Mesodermal cell (in vitro differentiated cells): ENCODE measurements at regions not wholly inside any gene's neighbourhood (a gene's known extent, or its start where the extent isn't known, plus 50 kb on each side); places are given as distances from the start of the nearest gene placed in this dataset.

ENCODE experiments used
- H3K27ac ChIP-seq: 2 replicates; pipeline ENCODE4 v1.7.0; 2013; ENCODE audit warnings: mild to moderate bottlenecking, low read depth, low read length, moderate library complexity; ENCODE audit not compliant: severe bottlenecking
- H3K36me3 ChIP-seq: 2 replicates; pipeline ENCODE4 v1.7.1; 2013; ENCODE audit warnings: mild to moderate bottlenecking, low read length, moderate library complexity; ENCODE audit not compliant: control insufficient read depth, insufficient read depth
- H3K4me1 ChIP-seq: one replicate; pipeline ENCODE4 v1.7.1; 2013; ENCODE audit warnings: mild to moderate bottlenecking, low read length; ENCODE audit not compliant: insufficient read depth, control insufficient read depth, poor library complexity, severe bottlenecking
- H3K4me3 ChIP-seq: 2 replicates; pipeline ENCODE4 v1.7.0; 2013; ENCODE audit warnings: low read length, control low read depth, mild to moderate bottlenecking; ENCODE audit not compliant: insufficient read depth, poor library complexity, severe bottlenecking; ENCODE audit errors: extremely low read depth
- H3K9me3 ChIP-seq: 2 replicates; pipeline ENCODE4 v1.7.1; 2013; ENCODE audit warnings: mild to moderate bottlenecking, low read length, moderate library complexity; ENCODE audit not compliant: control insufficient read depth
- WGBS, 2 experiments: methylation state at CpG; one replicate each; pipeline ENCODE4 v1.1.5; 2013; ENCODE audit warnings: missing lambda C conversion rate in 2 of 2; ENCODE audit not compliant: insufficient coverage in 2 of 2; 5-methylcytosine and 5-hydroxymethylcytosine counted together

DNA sequence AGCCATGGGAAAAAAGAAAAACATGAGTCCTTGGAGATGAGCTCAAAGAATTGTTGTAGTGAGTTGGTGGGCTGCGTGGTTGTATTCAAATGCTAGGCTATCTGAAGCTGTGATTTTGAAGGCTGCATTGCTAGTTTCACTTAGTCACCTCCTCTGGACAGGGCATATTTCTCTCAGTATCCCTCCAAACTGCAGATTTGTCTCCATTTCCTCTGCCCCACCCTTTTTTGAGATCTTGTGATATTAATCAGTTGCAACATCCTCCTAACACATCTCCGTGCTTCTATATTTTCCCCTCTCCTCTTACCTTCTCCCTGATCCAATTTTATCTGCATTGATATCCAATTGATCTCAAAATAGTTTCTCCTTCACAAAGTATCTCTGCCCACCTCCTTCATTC is 1048.0 kb upstream of the WWC1 start:
- Histone ChIP-seq H3K9me3 (no peaks in the 10 kb centered on the region), H3K4me3 (no peak overlapping the region), H3K27ac (no peak overlapping the region), H3K36me3 (no peaks in the 10 kb centered on the region), H3K4me1 (no peaks in the 10 kb centered on the region)
- 85 to 87% methylated on average over 1 to 2 of the region's 2 CpGs for WGBS, 2 experiments

GRCh38 chr5:167244583-167244982 is 1046.9 kb upstream of the WWC1 start:
- Histone ChIP-seq H3K4me3 (no peak overlapping the region), H3K9me3 (no peaks in the 10 kb centered on the region), H3K27ac (no peak overlapping the region), H3K36me3 (no peaks in the 10 kb centered on the region), H3K4me1 (no peaks in the 10 kb centered on the region)
- 57 to 78% methylated on average over 2 to 3 of the region's 4 CpGs for WGBS, 2 experiments

- Histone ChIP-seq H3K27ac (no peak overlapping the region), H3K4me1 (no peaks in the 10 kb centered on the region), H3K36me3 (no peaks in the 10 kb centered on the region), H3K9me3 (no peaks in the 10 kb centered on the region), H3K4me3 (no peak overlapping the region)
- no CpG with 5 or more reads among the region's 1 CpG for WGBS, 2 experiments
Observed at GRCh38 chr5:167245868-167246267, 1045.6 kb upstream of the WWC1 start.

DNA sequence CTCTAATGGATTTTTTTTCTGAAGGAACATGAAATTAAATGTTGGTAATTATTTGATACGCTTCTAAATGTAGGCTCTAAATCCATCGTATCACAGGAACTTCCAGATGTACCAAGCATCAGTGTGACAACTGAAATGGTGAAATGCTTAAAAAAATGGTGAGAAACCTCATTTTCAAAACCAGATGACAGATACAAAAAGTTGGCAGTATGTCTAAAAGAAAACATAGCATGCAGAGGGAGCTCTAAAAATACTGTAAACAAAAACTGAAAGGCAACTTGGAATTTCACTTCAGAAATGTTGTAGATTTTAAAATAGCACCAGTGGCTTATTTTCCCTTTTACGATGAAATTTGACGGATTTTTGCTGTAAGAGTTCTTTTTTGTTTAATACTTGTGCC is 1043.6 kb upstream of the WWC1 start:
- 80 to 100% methylated on average over 1 to 3 of the region's 4 CpGs for WGBS, 2 experiments
- H3K36me3 ChIP-seq: no peaks in the 10 kb centered on the region
- no peaks in the 10 kb centered on the region for H3K4me1 ChIP-seq
- H3K4me3 ChIP-seq: no peak overlapping the region
- no peaks in the 10 kb centered on the region for H3K9me3 ChIP-seq
- no peak overlapping the region for H3K27ac ChIP-seq

DNA sequence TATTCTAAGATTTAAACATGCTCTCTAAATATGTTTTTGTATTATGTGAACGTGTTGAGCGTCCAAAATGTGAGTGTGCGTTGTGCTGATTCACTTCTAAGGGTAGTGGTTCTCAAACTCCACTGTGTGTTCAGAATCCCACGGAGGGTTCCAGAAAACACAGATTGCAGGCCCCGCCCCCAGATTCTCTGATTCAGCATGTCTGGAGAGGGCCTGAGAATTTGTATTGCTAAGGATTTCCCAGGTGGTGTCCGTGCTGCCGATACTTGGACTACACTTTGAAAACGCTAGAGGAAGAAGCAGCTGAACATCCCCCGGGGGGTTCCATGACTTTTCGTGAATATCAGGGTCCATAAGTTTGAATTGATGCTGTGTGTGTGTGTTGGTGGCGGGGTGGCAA is 1043.2 kb upstream of the WWC1 start:
- no peaks in the 10 kb centered on the region for H3K4me1 ChIP-seq
- H3K9me3 ChIP-seq: no peaks in the 10 kb centered on the region
- WGBS, 2 experiments: 91 to 94% methylated on average over 7 to 10 of the region's 11 CpGs
- H3K36me3 ChIP-seq: no peaks in the 10 kb centered on the region
- no peak overlapping the region for H3K27ac ChIP-seq
- no peak overlapping the region for H3K4me3 ChIP-seq

GRCh38 chr5:167250996-167251395 is 1040.4 kb upstream of the WWC1 start:
- 84% methylated on average over 4 of the region's 4 CpGs; no CpG with 5 or more reads in 1 of the 2 experiments for WGBS, 2 experiments
- no peaks in the 10 kb centered on the region for H3K36me3 ChIP-seq
- no peaks in the 10 kb centered on the region for H3K9me3 ChIP-seq
- no peak overlapping the region for H3K27ac ChIP-seq
- no peaks in the 10 kb centered on the region for H3K4me1 ChIP-seq
- H3K4me3 ChIP-seq: no peak overlapping the region

DNA sequence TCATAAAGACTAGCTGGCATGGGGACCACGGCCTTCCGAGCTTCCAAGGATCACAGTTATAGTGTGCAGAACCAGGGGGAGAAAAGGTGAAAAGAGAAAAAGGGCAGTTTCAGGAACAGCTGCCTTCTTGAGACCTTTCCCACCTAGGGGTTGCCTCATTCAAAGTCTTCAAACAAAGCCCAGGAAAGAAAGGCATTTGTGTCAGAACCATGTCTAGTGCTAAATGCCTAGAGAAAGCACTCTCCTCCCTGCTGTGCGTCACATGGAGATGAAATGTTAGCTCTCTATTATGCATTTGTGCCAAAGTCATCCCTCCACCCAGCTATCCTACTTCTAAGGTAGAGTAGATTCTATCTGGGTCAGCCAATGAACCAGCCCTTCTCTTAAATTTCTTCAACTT is 1037.3 kb upstream of the WWC1 start:
- no peak overlapping the region for H3K27ac ChIP-seq
- no peaks in the 10 kb centered on the region for H3K9me3 ChIP-seq
- no peak overlapping the region for H3K4me3 ChIP-seq
- H3K4me1 ChIP-seq: no peaks in the 10 kb centered on the region
- WGBS, 2 experiments: 92 to 100% methylated on average over 1 to 2 of the region's 3 CpGs
- no peaks in the 10 kb centered on the region for H3K36me3 ChIP-seq

DNA sequence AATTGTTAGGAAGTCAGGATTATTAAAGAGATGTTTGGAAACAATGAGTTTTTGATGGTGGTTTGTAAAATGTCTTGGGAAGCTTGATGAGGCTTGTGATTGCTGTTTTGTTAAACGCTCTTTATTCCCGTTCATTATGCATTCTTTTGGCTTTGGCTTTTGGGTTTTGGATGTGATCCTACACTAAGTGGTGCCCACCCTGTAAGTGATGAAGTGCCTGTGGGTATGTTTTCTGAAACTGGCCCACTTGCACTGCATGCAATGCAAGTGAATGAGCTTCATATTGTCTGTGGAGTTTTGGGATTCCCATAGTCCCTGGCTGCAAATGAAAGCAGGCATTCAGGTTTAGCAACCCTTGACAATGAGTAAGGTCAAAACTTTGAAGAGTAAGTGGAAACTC is 1035.5 kb upstream of the WWC1 start:
- no peaks in the 10 kb centered on the region for H3K36me3 ChIP-seq
- H3K4me3 ChIP-seq: no peak overlapping the region
- no peaks in the 10 kb centered on the region for H3K4me1 ChIP-seq
- no peak overlapping the region for H3K27ac ChIP-seq
- H3K9me3 ChIP-seq: no peaks in the 10 kb centered on the region
- 83% methylated on average over 2 of the region's 2 CpGs; no CpG with 5 or more reads in 1 of the 2 experiments for WGBS, 2 experiments

- WGBS, 2 experiments: 40% methylated on average over 1 of the region's 2 CpGs; no CpG with 5 or more reads in 1 of the 2 experiments
- Histone ChIP-seq H3K4me3 (no peak overlapping the region), H3K36me3 (no peaks in the 10 kb centered on the region), H3K27ac (no peak overlapping the region), H3K4me1 (no peaks in the 10 kb centered on the region), H3K9me3 (no peaks in the 10 kb centered on the region)
Observed at GRCh38 chr5:167259806-167260205, 1031.6 kb upstream of the WWC1 start.

DNA sequence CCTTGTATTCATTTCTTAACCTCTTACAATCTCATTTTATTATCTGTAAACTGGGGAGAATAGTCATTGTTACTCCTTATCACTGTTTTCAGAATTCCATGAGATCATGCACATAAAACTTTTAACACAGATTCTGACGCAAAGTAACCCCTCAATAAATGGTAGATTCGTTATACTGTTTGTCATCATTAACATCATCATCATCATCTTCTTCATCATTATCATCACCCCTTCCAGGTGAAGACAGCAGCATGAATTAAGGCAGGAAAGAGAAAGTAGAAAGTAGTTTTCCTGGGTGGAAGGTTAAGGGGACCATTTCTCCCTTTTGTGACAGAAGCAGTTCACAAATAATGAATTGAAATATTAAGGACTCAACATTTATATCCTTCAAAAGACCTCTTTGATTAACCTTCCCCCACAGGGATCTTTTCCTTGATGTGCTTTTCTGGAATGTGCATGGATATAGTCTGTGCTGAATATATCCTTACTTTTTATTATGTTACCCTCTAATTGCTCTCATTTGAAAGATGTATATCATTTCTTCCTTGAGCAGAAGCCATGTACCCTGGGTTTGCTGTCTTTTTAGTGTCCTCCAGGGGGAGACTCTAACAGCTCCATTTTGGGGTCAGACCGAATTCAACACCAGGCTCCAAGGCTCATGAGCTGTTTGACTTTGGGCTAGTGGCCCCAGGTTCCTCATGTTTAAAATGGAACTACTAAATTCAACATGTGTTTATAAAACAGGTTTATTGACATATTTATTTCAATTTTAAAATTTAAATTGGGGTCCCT is 1029.9 kb upstream of the WWC1 start:
- no peaks in the 10 kb centered on the region for H3K36me3 ChIP-seq
- no peaks in the 10 kb centered on the region for H3K9me3 ChIP-seq
- no peak overlapping the region for H3K4me3 ChIP-seq
- H3K4me1 ChIP-seq: no peaks in the 10 kb centered on the region
- H3K27ac ChIP-seq: no peak overlapping the region
- 67% methylated on average over 1 of the region's 3 CpGs; no CpG with 5 or more reads in 1 of the 2 experiments for WGBS, 2 experiments

DNA sequence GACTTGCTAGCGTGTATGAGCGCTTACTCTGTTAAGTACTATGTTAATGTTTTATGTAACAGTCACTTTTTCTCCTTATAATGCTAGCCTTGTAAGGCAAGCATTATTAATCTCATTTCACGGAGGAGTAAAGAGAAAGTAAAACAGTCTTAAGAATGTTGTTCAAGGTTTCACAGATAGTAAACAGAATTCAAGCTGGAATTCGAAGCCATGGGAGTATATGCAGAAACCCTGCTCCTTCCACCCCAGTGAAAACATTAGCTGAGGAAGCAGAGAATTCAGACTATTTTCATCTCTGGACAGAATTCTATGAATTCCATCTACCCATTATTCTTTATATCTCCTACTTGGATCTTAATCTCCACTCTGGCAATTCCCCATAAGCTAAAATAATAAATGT is 1028.3 kb upstream of the WWC1 start:
- H3K9me3 ChIP-seq: no peaks in the 10 kb centered on the region
- WGBS, 2 experiments: 80 to 100% methylated on average over 1 of the region's 4 CpGs
- no peak overlapping the region for H3K4me3 ChIP-seq
- H3K4me1 ChIP-seq: no peaks in the 10 kb centered on the region
- no peaks in the 10 kb centered on the region for H3K36me3 ChIP-seq
- H3K27ac ChIP-seq: no peak overlapping the region
